NCI-H82 treated with DMSO at 0.1 percent for 48 hours (cell line): ENCODE measurements at regions not wholly inside any gene's neighbourhood (a gene's known extent, or its start where the extent isn't known, plus 50 kb on each side); places are given as distances from the start of the nearest gene placed in this dataset.
"Not testable (repeated sequence)": the region's sequence is repeated elsewhere in the genome, so short reads cannot be mapped to it uniquely, and the experiment has no call there.

Experiments
- DNase-seq: peaks from one replicate; lab custom pipeline; 2025; ENCODE audit not compliant: unreplicated experiment; lab: John Stamatoyannopoulos, UW

DNA sequence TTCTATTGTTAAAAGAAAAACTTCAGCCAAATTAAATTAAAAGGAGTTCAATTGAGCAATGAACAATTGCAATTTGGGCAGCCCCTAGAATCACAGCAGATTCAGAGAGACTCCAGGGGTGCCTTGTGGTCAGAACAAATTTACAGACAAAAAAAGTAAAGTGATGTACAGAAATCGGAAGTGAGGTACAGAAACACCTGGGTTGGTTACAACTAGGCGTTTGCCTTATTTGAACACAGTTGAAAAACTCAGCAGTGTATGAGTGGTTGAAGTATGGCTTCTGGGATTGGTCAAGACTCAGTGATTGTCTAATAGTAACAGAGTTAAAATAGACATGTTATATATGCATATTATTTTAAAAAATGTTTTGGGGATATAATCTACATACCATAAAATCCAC, 98.5 kb upstream of the ZSWIM2 start:
- no peak for DNase-seq

DNA sequence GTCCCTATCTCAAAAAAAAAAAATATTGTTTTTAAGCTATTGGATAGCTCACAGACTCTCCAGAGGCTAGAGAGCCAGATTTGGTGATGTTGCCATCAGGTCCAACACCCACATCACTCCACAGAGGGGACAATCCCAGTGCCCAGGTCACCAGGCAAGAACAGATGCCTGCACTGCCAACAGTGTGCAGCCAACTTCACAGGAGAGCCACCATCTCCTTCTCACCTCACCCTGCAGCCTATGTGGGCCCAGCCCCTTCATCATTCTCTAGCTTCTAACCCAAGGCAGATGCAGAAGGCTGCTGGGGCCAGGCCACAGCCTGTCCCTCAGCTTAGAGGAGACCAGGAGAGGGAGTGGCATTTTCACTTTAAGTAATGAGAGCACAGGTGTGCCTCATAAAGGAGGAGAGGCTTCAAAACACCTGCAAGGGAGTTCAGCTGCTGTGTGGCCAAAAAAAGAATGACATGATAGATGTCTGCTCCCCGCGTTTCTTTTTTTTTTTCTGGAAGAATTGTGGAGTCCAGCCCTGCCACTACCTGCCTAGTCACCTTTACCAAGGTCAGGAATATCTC, 98.0 kb upstream of the ZSWIM2 start:
- DNase-seq: no peak

DNA sequence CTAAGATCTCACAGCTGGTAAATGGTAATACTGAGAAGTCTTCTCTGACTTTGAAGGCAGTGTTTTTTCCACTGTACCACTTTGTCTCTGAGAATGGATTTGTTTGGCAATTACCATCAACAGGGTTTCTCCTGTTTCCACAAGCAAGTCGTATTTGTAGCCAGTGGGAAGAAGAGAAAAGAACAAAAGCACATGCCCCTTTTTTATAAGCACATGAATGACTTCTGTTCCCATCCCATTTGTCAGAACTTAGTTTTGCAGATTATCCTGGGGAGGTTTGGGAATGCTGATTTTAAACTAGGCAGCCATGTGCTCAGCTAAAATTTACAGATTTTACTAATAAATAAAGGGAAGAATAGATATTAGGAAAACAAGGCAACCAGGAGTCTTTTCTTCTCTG, 92.9 kb upstream of the ZSWIM2 start:
- DNase-seq: no peak

GRCh38 chr2:186940463-186940862, 91.5 kb upstream of the ZSWIM2 start:
- no peak for DNase-seq

DNA sequence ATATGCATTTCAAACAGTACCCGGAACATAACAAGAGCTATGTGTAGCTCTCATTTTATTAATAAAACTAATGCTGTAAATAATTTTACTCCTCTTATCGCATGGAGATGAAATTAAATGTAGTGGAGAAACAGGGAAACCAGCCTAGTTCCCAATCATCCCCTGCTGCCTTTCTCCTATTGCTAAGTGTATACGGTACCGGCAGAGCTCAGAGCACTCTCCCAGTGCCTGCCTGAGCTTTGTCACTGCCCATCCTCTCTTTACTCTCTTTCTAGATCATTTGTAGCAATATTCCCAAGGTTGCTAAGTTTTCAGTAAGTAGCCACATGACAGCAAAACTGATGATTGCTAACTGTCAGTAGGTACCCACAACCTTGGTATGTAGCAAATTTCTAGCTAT, 85.5 kb upstream of the ZSWIM2 start:
- no peak for DNase-seq

DNA sequence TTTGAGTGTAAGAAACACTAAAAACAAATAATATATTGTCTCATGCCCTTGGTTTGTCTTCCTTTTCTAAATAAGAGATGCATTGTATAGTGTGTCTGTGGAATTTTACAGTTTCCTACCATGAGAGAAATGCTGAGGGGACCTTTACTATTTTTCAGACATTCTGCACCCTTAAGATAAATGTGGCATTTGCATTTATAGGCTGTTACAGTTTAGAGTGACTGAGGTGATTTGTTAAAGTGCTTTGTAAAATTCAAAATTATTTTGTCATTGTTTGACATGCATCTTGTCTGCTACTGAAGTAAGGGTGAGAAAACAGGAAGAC, 78.9 kb upstream of the ZSWIM2 start:
- no peak for DNase-seq

GRCh38 chr2:186927185-186927866, 78.4 kb upstream of the ZSWIM2 start:
- no peak for DNase-seq

- no peak for DNase-seq
These were observed 76.5 kb upstream of the ZSWIM2 start for GRCh38 chr2:186925514-186925913.

DNA sequence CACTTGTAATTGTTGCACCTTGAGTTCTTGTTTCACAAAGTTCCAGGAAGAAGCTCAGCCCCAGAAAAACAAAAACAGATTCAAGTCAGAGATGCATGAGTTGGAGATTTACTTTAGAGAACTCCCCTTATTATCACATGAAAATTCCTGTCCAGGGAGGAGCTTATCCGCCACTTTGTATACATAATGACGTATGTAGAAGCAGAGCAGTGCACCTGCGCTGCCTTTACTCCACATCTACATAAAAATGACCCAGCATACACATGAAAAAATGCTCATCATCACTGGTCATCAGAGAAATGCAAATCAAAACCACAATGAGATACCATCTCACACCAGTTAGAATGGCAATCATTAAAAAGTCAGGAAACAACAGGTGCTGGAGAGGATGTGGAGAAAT, 73.3 kb upstream of the ZSWIM2 start:
- not testable (repeated sequence) for DNase-seq

- no peak for DNase-seq
These were observed 70.3 kb upstream of the ZSWIM2 start for GRCh38 chr2:186919296-186919695.

GRCh38 chr2:186918495-186918894, 69.5 kb upstream of the ZSWIM2 start:
- DNase-seq: no peak

DNA sequence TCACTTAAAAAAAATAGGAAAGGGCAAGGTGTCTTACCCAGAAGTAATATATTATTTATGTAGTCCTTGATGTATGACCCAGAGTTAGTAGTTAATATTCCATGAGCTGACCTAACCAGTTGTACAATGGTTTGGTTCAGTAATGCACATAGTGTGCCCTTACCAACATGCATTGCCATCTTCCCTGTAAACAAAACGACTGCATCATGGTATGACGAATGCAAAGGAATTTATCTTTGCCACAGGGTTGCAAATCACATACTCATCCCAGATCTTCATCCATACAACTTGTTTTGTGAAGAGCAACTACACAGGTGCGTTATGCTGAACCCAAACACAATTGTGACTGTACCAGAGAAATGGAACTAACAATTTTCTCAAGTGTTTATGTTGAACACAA, 68.9 kb upstream of the ZSWIM2 start:
- DNase-seq: no peak

- no peak for DNase-seq
These were observed 64.9 kb upstream of the ZSWIM2 start for GRCh38 chr2:186913870-186914269.

DNA sequence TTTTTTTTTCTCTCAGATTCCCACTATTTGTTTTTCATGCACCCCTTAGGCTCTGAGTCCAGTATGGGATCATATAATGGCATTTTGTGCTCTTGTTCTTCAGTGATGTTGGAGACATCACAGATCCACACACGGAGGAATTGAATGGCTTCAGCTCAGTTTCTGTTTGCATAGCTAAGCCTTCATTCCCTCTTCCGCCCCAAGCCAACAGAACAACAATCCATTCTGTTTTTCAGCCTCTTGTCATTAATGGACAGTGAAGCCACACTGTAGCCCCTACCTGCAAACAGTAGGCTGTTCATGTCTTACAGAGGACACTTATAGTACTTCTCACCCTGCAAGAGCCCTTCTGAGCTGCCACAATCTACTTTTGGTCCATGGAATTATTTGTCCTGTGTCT, 64.0 kb upstream of the ZSWIM2 start:
- no peak for DNase-seq

- no peak for DNase-seq
These were observed 62.6 kb upstream of the ZSWIM2 start for GRCh38 chr2:186911551-186912085.

DNA sequence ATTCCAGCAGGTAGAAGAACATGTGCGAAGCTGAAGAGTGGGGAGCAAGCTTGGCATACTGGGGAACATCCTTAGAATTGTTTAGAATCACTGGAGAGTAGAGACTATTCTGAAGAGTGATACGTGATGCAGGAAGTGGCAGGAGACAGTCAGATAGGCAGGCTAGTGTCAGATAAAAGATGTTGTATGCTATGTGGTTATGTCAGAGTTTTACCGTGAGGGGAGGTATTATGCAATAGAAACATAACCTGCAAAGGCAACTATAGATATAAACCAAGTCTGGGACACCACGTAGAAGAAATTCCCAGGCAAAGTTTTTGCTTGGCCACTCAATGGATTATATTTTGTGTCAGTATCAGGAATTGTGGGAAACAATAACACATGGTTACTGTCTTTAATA, 62.0 kb upstream of the ZSWIM2 start:
- no peak for DNase-seq

DNA sequence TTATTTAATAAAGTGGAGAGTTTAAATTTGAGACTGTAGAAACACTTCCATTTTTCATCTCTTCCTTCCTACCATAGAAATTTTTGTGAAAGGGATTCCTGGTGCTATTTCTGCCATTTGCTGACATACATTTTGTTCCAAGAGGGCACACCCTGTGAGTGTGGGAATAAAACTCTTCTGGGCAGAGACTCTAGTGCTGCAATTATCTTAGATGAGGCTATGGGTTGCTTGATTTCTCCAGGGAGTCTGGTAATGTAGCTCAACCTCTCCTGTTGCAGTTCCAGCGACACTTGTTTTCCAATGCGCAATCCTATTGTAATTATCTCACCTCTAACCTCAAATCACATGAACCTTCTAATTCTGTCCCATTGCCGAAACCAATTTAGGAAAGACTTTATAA, 60.1 kb upstream of the ZSWIM2 start:
- DNase-seq: no peak

DNA sequence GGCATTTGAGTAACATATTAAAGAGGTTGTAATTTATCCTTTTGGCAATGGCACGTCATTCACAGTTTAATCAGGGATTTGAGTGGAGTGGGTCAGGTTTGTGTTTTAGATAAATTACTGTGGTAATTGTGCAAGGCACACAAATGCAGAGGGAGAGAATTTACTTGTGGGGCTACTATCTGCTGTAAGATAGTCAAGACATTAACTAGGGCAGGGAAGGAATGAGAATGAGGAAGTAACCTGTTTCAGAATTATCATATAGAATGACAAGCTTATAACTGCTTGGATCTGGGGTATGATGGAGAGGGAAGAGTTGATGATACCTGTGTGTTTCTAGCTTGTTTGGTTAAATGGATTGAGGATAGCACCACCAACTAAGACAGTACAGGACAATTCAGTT, 58.9 kb upstream of the ZSWIM2 start:
- DNase-seq: no peak

GRCh38 chr2:186903216-186903615, 54.2 kb upstream of the ZSWIM2 start:
- DNase-seq: no peak
